GM12878 (cell line): ENCODE measurements at regions not wholly inside any gene's neighbourhood (a gene's known extent, or its start where the extent isn't known, plus 50 kb on each side); places are given as distances from the start of the nearest gene placed in this dataset.

Experiments
- ATAC-seq: fragments of 200-7000 bp; cut with Tn5 transposase; 3 replicates; pipeline ENCODE4 v1.9.1; 2020; ENCODE audit warnings: mild to moderate bottlenecking, moderate library complexity
- BruUV-seq: library from RNA; stranded (reverse); fragments of 400-500 nt; replicated peaks from 2 replicates; lab custom pipeline; 2021; lab: Mats Ljungman, UMichigan
- CTCF ChIA-PET: fragments of 300-600 bp; sonication (Branson Sonifier 250); formaldehyde crosslinking; extraction: SDS; loops from one replicate; lab custom pipeline; 2021; ENCODE audit warnings: inconsistent platforms; lab: Yijun Ruan, JAX
- POLR2A ChIA-PET: fragments of 350-600 bp; formaldehyde crosslinking; extraction: SDS; loops from one replicate; lab custom pipeline; 2021; ENCODE audit warnings: inconsistent platforms; lab: Charles Lee
- RAD21 ChIA-PET: fragments of 300-600 bp; sonication (Branson Sonifier 250); formaldehyde crosslinking; loops from one replicate; lab custom pipeline; 2023; ENCODE audit warnings: antibody characterized with exemption; ENCODE audit not compliant: unreplicated experiment; lab: Charles Lee
- SMC1A ChIA-PET: fragments of 300-600 bp; sonication (Branson Sonifier 250); formaldehyde crosslinking; loops from one replicate; lab custom pipeline; 2023; ENCODE audit not compliant: unreplicated experiment, uncharacterized antibody; lab: Charles Lee
- DNase-seq: peaks from one replicate; pipeline ENCODE4 v3.0.0-alpha.2; 2011; ENCODE audit warnings: low read depth, low spot score
- FAIRE-seq: peaks from 3 replicates; lab custom pipeline; 2011; peaks lifted over from hg19 to GRCh38; lab: Jason Lieb, UNC
- H2AFZ ChIP-seq: 2 replicates; pipeline ENCODE4 v1.6.0; 2011; ENCODE audit warnings: low read depth, low read length, control low read depth; ENCODE audit not compliant: control insufficient read depth
- H3K27ac ChIP-seq: 2 replicates; pipeline ENCODE4 v1.5.1; 2011; ENCODE audit warnings: control low read depth; ENCODE audit not compliant: control insufficient read depth, insufficient read depth
- H3K27me3 ChIP-seq, 2 experiments: replicated peaks in 1 of 2; 2 replicates each; pipeline versions ENCODE4 v1.6.0 to v1.6.1; 2011; ENCODE audit warnings: low read length in 1 of 2; ENCODE audit not compliant: control insufficient read depth in 2 of 2, insufficient read depth in 2 of 2
- H3K36me3 ChIP-seq, 2 experiments: 2 replicates each; pipeline ENCODE4 v1.5.1; 2011; ENCODE audit warnings: low read length in 1 of 2; ENCODE audit not compliant: control insufficient read depth in 2 of 2, insufficient read depth in 2 of 2
- H3K4me1 ChIP-seq: 2 replicates; pipeline ENCODE4 v1.6.1; 2011; ENCODE audit warnings: mild to moderate bottlenecking, low read length, moderate library complexity, mixed read lengths; ENCODE audit not compliant: control insufficient read depth, insufficient read depth
- H3K4me2 ChIP-seq: 2 replicates; pipeline ENCODE4 v1.6.0; 2011; ENCODE audit warnings: control low read depth; ENCODE audit not compliant: control insufficient read depth, insufficient read depth
- H3K4me3 ChIP-seq: fragments of 200-600 bp; sonication (generic); 2 replicates; pipeline ENCODE4 v1.5.1; 2016
- H3K79me2 ChIP-seq: 2 replicates; pipeline ENCODE4 v1.6.0; 2011; ENCODE audit warnings: low read length; ENCODE audit not compliant: control insufficient read depth, insufficient read depth
- H3K9ac ChIP-seq: 2 replicates; pipeline ENCODE4 v1.8.0; 2011; ENCODE audit warnings: low read length, control low read depth, mixed read lengths; ENCODE audit not compliant: control insufficient read depth, insufficient read depth
- H3K9me3 ChIP-seq: replicated peaks from 3 replicates; pipeline ENCODE4 v1.5.1; 2011; ENCODE audit warnings: mild to moderate bottlenecking, low read length; ENCODE audit not compliant: control insufficient read depth, insufficient read depth
- H4K20me1 ChIP-seq: 2 replicates; pipeline ENCODE4 v1.6.0; 2011; ENCODE audit not compliant: control insufficient read depth, insufficient read depth
- ATF2 ChIP-seq: IDR thresholded peaks from 2 replicates; pipeline ENCODE4 v1.6.1; 2012; ENCODE audit warnings: low read length, inconsistent platforms
- CREM ChIP-seq: IDR thresholded peaks from 2 replicates; pipeline ENCODE4 v1.6.1; 2014; ENCODE audit warnings: antibody characterized with exemption, low read depth
- E2F4 ChIP-seq: IDR thresholded peaks from 2 replicates; pipeline ENCODE4 v1.6.1; 2012; ENCODE audit warnings: low read depth, low read length, improper control_type of control experiment
- E2F8 ChIP-seq: fragments of 450-650 bp; IDR thresholded peaks from 2 replicates; pipeline ENCODE4 v1.6.1; 2018; ENCODE audit warnings: mild to moderate bottlenecking, low read depth, moderate library complexity; ENCODE audit not compliant: partially characterized antibody
- EP300 ChIP-seq, 2 experiments: fragments of 150-350 bp in 1 of 2; IDR thresholded peaks; 2 replicates each; pipeline ENCODE4 v1.6.1; 2011 to 2012; ENCODE audit warnings: low read depth in 2 of 2, low read length in 2 of 2, borderline replicate concordance in 1 of 2, improper control_type of control experiment in 1 of 2, inconsistent platforms in 1 of 2; ENCODE audit not compliant: control insufficient read depth in 1 of 2
- ETV6 ChIP-seq, 2 experiments: fragments of 450-650 bp in 1 of 2; IDR thresholded peaks in 1 of 2; conservative IDR thresholded peaks in 1 of 2; 2 replicates each; pipeline ENCODE4 v1.6.1; 2014; ENCODE audit warnings: antibody characterized with exemption in 1 of 2, borderline replicate concordance in 1 of 2, low read depth in 1 of 2, mild to moderate bottlenecking in 1 of 2, moderate library complexity in 1 of 2
- MTA2 ChIP-seq: fragments of 450-650 bp; IDR thresholded peaks from 2 replicates; pipeline ENCODE4 v1.6.1; 2016; ENCODE audit warnings: low read depth, mild to moderate bottlenecking, moderate library complexity
- NR2C2 ChIP-seq: IDR thresholded peaks from 2 replicates; pipeline ENCODE4 v1.6.1; 2011; ENCODE audit warnings: borderline replicate concordance, low read depth; ENCODE audit not compliant: control insufficient read depth, insufficient read length
- PAX5 ChIP-seq: IDR thresholded peaks from 2 replicates; pipeline ENCODE4 v1.6.1; 2011; ENCODE audit warnings: low read depth, low read length, borderline replicate concordance
- PBX3 ChIP-seq: IDR thresholded peaks from 2 replicates; pipeline ENCODE4 v1.6.1; 2011; ENCODE audit warnings: mild to moderate bottlenecking, low read depth, low read length, moderate library complexity; ENCODE audit not compliant: insufficient replicate concordance
- POLR2AphosphoS5 ChIP-seq: IDR thresholded peaks from 2 replicates; pipeline ENCODE4 v1.6.1; 2011; ENCODE audit warnings: mild to moderate bottlenecking, low read length, inconsistent platforms
- SRF ChIP-seq, 2 experiments: IDR thresholded peaks; 2 replicates each; pipeline ENCODE4 v1.6.1; 2011; ENCODE audit warnings: low read depth in 2 of 2, low read length in 2 of 2, mild to moderate bottlenecking in 1 of 2, moderate library complexity in 1 of 2
- SUPT20H ChIP-seq: IDR thresholded peaks from 2 replicates; pipeline ENCODE4 v1.6.1; 2011; ENCODE audit warnings: low read depth, mild to moderate bottlenecking, low read length, moderate library complexity, borderline replicate concordance; ENCODE audit not compliant: control insufficient read depth
- TAF1 ChIP-seq: IDR thresholded peaks from 2 replicates; pipeline ENCODE4 v1.6.1; 2011; ENCODE audit warnings: mild to moderate bottlenecking, low read depth, low read length, borderline replicate concordance
- TARDBP ChIP-seq: IDR thresholded peaks from 2 replicates; pipeline ENCODE4 v1.6.1; 2016; ENCODE audit warnings: borderline replicate concordance
- YBX1 ChIP-seq: fragments of 450-650 bp; IDR thresholded peaks from 2 replicates; pipeline ENCODE4 v1.6.1; 2016; ENCODE audit warnings: antibody characterized with exemption
- WGBS: methylation state at CpG from one replicate; pipeline ENCODE4 v1.1.6; 2016; ENCODE audit warnings: low lambda C conversion rate; ENCODE audit not compliant: insufficient replicate concordance, insufficient coverage; ENCODE audit errors: missing lambda C conversion rate; 5-methylcytosine and 5-hydroxymethylcytosine counted together
- in situ Hi-C: fragments of 300-500 bp; cut with MboI; formaldehyde crosslinking; loops from 9 replicates; pipeline ENCODE4 v1.14.3; 2018; ENCODE audit warnings: mixed read lengths
- intact Hi-C: fragments of 100-400 bp; cut with micrococcal nuclease; formaldehyde crosslinking; loops from one replicate; pipeline ENCODE4 v1.14.2; 2022; ENCODE audit not compliant: unreplicated experiment

GRCh38 chr19:32200312-32201038 lies 144.9 kb upstream of the ZNF507 start (continued):
- TF ChIP-seq PBX3 (no peak), NR2C2 (no peak), SRF (IDR thresholded peaks at IDR 0.05; ENCODE audit: low read depth in 2 of 2, low read length in 2 of 2) (no peak), MTA2 (no peak)

- WGBS, result 30% methylated on average over 2 of the region's 2 CpGs
- H3K4me2 ChIP-seq, result no peak overlapping the region
- ATAC-seq, result no peak
- in situ Hi-C loops (no loop called here), intact Hi-C loops (no loop called here)
- H3K36me3 ChIP-seq, result no peaks in the 10 kb centered on the region
- no peak for FAIRE-seq
- no peak overlapping the region for H3K27ac ChIP-seq
- no peaks in the 10 kb centered on the region for H3K4me1 ChIP-seq
- no TSS peak for BruUV-seq
- POLR2A ChIA-PET, result no interaction called here
- SMC1A ChIA-PET, result no interaction called here
- H2AFZ ChIP-seq, result no peak overlapping the region
- no peak overlapping the region for H3K4me3 ChIP-seq
- DNase-seq, result no peak
- no peaks in the 10 kb centered on the region; the same call in 2 of the 3 replicates for H3K9me3 ChIP-seq
- RAD21 ChIA-PET, result no interaction called here
- H3K9ac ChIP-seq, result no peak overlapping the region
- no peaks in the 10 kb centered on the region for H4K20me1 ChIP-seq
- H3K79me2 ChIP-seq, result no peaks in the 10 kb centered on the region
- CTCF ChIA-PET, result no interaction called here
- no peaks in the 10 kb centered on the region for H3K27me3 ChIP-seq
- no peak for TF ChIP-seq TARDBP
- TF ChIP-seq ETV6 (conservative IDR thresholded peaks at IDR 0.05 in 1 of 2, IDR thresholded peaks at IDR 0.05 in 1 of 2; ENCODE audit: borderline replicate concordance in 1 of 2, low read depth in 1 of 2), result no peak
- no peak for TF ChIP-seq NR2C2
- no peak for TF ChIP-seq TAF1
- no peak for TF ChIP-seq ATF2
- TF ChIP-seq EP300 (IDR thresholded peaks at IDR 0.05; ENCODE audit: borderline replicate concordance in 1 of 2, control insufficient read depth in 1 of 2, low read depth in 2 of 2, low read length in 2 of 2), result no peak
- TF ChIP-seq E2F4, result no peak
- no peak for TF ChIP-seq SUPT20H
- no peak for TF ChIP-seq YBX1
- TF ChIP-seq POLR2AphosphoS5, result no peak
- TF ChIP-seq E2F8, result no peak
- no peak for TF ChIP-seq CREM
- TF ChIP-seq PAX5, result no peak
Measured at GRCh38 chr19:32201211-32201610, 144.2 kb upstream of the ZNF507 start.
